SK-N-SH (cell line): ENCODE measurements at regions not wholly inside any gene's neighbourhood (a gene's known extent, or its start where the extent isn't known, plus 50 kb on each side); places are given as distances from the start of the nearest gene placed in this dataset.

Source experiments
- CTCF ChIA-PET: fragments of 300-600, 350-600 bp; formaldehyde crosslinking; extraction: SDS; loops from one replicate; lab custom pipeline; 2021; lab: Yijun Ruan, JAX
- POLR2A ChIA-PET: fragments of 350-600 bp; sonication (Branson Sonifier 250); formaldehyde crosslinking; extraction: SDS; loops from one replicate; lab custom pipeline; 2020; ENCODE audit warnings: antibody characterized with exemption, inconsistent platforms; lab: Yijun Ruan, JAX
- DNase-seq: peaks from one replicate; pipeline ENCODE4 v3.0.0; 2012
- H2AFZ ChIP-seq: fragments of 200-600 bp; sonication (generic); 2 replicates; pipeline ENCODE4 v1.8.1; 2016; ENCODE audit warnings: antibody characterized with exemption, mild to moderate bottlenecking, low read depth
- H3F3A ChIP-seq: fragments of 200-600 bp; sonication (generic); replicated peaks from 2 replicates; pipeline ENCODE3; 2016; ENCODE audit warnings: antibody characterized with exemption, mild to moderate bottlenecking; ENCODE audit not compliant: insufficient read depth
- H3K27ac ChIP-seq, 2 experiments: fragments of 200-500 bp in 1 of 2; fragments of 200-600 bp in 1 of 2; sonication (Bioruptor generic) in 1 of 2; sonication (generic), shearing (Covaris generic) in 1 of 2; 2 replicates each; pipeline versions ENCODE4 v1.5.1 to v1.6.1; 2014 to 2016; ENCODE audit warnings: low read depth in 2 of 2, inconsistent platforms in 1 of 2, low read length in 1 of 2, mild to moderate bottlenecking in 1 of 2, mixed read lengths in 1 of 2
- H3K27me3 ChIP-seq: fragments of 200-600 bp; sonication (generic), shearing (Covaris generic); 2 replicates; pipeline ENCODE4 v1.6.1; 2016; ENCODE audit warnings: mixed run types; ENCODE audit not compliant: insufficient read depth
- H3K36me3 ChIP-seq, 2 experiments: fragments of 200-500 bp in 1 of 2; fragments of 200-600 bp in 1 of 2; sonication (Bioruptor generic) in 1 of 2; sonication (generic) in 1 of 2; replicated peaks in 1 of 2; 2 replicates each; pipeline versions ENCODE3 to v1.5.1; 2014 to 2016; ENCODE audit warnings: low read length in 1 of 2, mild to moderate bottlenecking in 1 of 2; ENCODE audit not compliant: insufficient read depth in 2 of 2, control insufficient read depth in 1 of 2
- H3K4me1 ChIP-seq, 2 experiments: fragments of 200-500 bp in 1 of 2; fragments of 200-600 bp in 1 of 2; sonication (Bioruptor generic) in 1 of 2; sonication (generic), shearing (Covaris generic) in 1 of 2; 2 replicates each; pipeline versions ENCODE4 v1.5.1 to v1.6.1; 2014 to 2016; ENCODE audit warnings: low read depth in 1 of 2, low read length in 1 of 2, mixed run types in 1 of 2; ENCODE audit not compliant: insufficient read depth in 2 of 2, control insufficient read depth in 1 of 2
- H3K4me2 ChIP-seq: fragments of 200-600 bp; sonication (generic), shearing (Covaris generic); 2 replicates; pipeline ENCODE4 v1.6.1; 2017; ENCODE audit warnings: mixed run types
- H3K4me3 ChIP-seq, 2 experiments: fragments of 200-500 bp in 1 of 2; fragments of 200-600 bp in 1 of 2; sonication (Bioruptor generic) in 1 of 2; sonication (generic), shearing (Covaris generic) in 1 of 2; 2 replicates each; pipeline versions ENCODE4 v1.5.1 to v1.8.1; 2014 to 2016; ENCODE audit warnings: low read depth in 2 of 2, inconsistent platforms in 1 of 2, low read length in 1 of 2, mild to moderate bottlenecking in 1 of 2, mixed read lengths in 1 of 2, moderate library complexity in 1 of 2
- H3K79me2 ChIP-seq: fragments of 200-600 bp; sonication (generic); 2 replicates; pipeline ENCODE4 v1.8.1; 2017; ENCODE audit warnings: mild to moderate bottlenecking; ENCODE audit not compliant: insufficient read depth
- H3K9ac ChIP-seq: fragments of 200-600 bp; sonication (generic); 2 replicates; pipeline ENCODE4 v1.6.1; 2017; ENCODE audit warnings: mixed run types
- H3K9me2 ChIP-seq: fragments of 200-600 bp; sonication (generic); 2 replicates; pipeline ENCODE4 v1.6.1; 2017; ENCODE audit warnings: mixed run types
- H3K9me3 ChIP-seq: fragments of 200-600 bp; sonication (generic); 2 replicates; pipeline ENCODE4 v1.6.1; 2017; ENCODE audit warnings: mixed run types, mild to moderate bottlenecking, moderate library complexity
- H4K20me1 ChIP-seq: fragments of 200-600 bp; sonication (generic); 2 replicates; pipeline ENCODE4 v1.6.1; 2017; ENCODE audit warnings: mild to moderate bottlenecking, mixed run types; ENCODE audit not compliant: insufficient read depth
- CTCF ChIP-seq: fragments of 200-600 bp; sonication (generic); IDR thresholded peaks from 2 replicates; pipeline ENCODE4 v1.6.1; 2017; ENCODE audit warnings: antibody characterized with exemption, mild to moderate bottlenecking, moderate library complexity
- ELF1 ChIP-seq: IDR thresholded peaks from 2 replicates; pipeline ENCODE4 v1.4.0; 2012
- EZH2phosphoT487 ChIP-seq: fragments of 200-600 bp; sonication (generic); IDR thresholded peaks from 2 replicates; pipeline ENCODE4 v1.6.1; 2017; ENCODE audit warnings: low read depth, mixed run types, mild to moderate bottlenecking, antibody characterized with exemption, moderate library complexity, borderline replicate concordance
- FOXM1 ChIP-seq: IDR thresholded peaks from 2 replicates; pipeline ENCODE4 v1.4.0; 2012; ENCODE audit warnings: low read depth, mild to moderate bottlenecking
- GATA2 ChIP-seq: sonication (generic); formaldehyde crosslinking; IDR thresholded peaks from 2 replicates; pipeline ENCODE4 v1.5.0; 2020; ENCODE audit warnings: mild to moderate bottlenecking, missing genetic modification reagents
- MAX ChIP-seq: IDR thresholded peaks from 2 replicates; pipeline ENCODE4 v1.4.0; 2012; ENCODE audit warnings: low read depth
- MEF2A ChIP-seq: IDR thresholded peaks from 2 replicates; pipeline ENCODE4 v1.4.0; 2012; ENCODE audit warnings: low read depth, borderline replicate concordance
- NFIC ChIP-seq: IDR thresholded peaks from 2 replicates; pipeline ENCODE4 v1.4.0; 2012; ENCODE audit warnings: borderline replicate concordance
- POLR2AphosphoS5 ChIP-seq: IDR thresholded peaks from 2 replicates; pipeline ENCODE4 v1.6.1; 2012; ENCODE audit warnings: low read depth, low read length
- RAD21 ChIP-seq: IDR thresholded peaks from 2 replicates; pipeline ENCODE4 v1.6.1; 2012; ENCODE audit warnings: mild to moderate bottlenecking, low read length
- REST ChIP-seq: IDR thresholded peaks from 2 replicates; pipeline ENCODE4 v1.6.1; 2012; ENCODE audit warnings: mild to moderate bottlenecking, low read depth, low read length, moderate library complexity
- RFX5 ChIP-seq: IDR thresholded peaks from 2 replicates; pipeline ENCODE4 v1.6.1; 2012; ENCODE audit warnings: mild to moderate bottlenecking, improper control_type of control experiment, low read length
- SIN3A ChIP-seq: IDR thresholded peaks from 2 replicates; pipeline ENCODE4 v1.6.1; 2012; ENCODE audit warnings: low read depth, mild to moderate bottlenecking, low read length, moderate library complexity, borderline replicate concordance
- SMC3 ChIP-seq: IDR thresholded peaks from 2 replicates; pipeline ENCODE4 v1.6.1; 2012; ENCODE audit warnings: low read depth, low read length, improper control_type of control experiment
- TCF12 ChIP-seq: IDR thresholded peaks from 2 replicates; pipeline ENCODE4 v1.4.0; 2012
- TEAD4 ChIP-seq: IDR thresholded peaks from 2 replicates; pipeline ENCODE4 v1.4.0; 2012; ENCODE audit warnings: mild to moderate bottlenecking, borderline replicate concordance; ENCODE audit not compliant: insufficient read depth
- YY1 ChIP-seq: IDR thresholded peaks from 2 replicates; pipeline ENCODE4 v1.4.0; 2012; ENCODE audit warnings: low read depth, mild to moderate bottlenecking
- WGBS: methylation state at CpG from one replicate; pipeline ENCODE4 v1.1.6; 2017; ENCODE audit warnings: low lambda C conversion rate; 5-methylcytosine and 5-hydroxymethylcytosine counted together
- TF ChIP-seq, protein P1 (sequence below): fragments of 150-350 bp; IDR thresholded peaks from 2 replicates; pipeline ENCODE4 v1.6.1; 2017; ENCODE audit warnings: antibody characterized with exemption, low read length, low read depth, borderline replicate concordance
- TF ChIP-seq, protein P2 (sequence below): fragments of 150-350 bp; IDR thresholded peaks from 2 replicates; pipeline ENCODE4 v1.6.1; 2016; ENCODE audit warnings: mild to moderate bottlenecking, low read depth, low read length

DNA sequence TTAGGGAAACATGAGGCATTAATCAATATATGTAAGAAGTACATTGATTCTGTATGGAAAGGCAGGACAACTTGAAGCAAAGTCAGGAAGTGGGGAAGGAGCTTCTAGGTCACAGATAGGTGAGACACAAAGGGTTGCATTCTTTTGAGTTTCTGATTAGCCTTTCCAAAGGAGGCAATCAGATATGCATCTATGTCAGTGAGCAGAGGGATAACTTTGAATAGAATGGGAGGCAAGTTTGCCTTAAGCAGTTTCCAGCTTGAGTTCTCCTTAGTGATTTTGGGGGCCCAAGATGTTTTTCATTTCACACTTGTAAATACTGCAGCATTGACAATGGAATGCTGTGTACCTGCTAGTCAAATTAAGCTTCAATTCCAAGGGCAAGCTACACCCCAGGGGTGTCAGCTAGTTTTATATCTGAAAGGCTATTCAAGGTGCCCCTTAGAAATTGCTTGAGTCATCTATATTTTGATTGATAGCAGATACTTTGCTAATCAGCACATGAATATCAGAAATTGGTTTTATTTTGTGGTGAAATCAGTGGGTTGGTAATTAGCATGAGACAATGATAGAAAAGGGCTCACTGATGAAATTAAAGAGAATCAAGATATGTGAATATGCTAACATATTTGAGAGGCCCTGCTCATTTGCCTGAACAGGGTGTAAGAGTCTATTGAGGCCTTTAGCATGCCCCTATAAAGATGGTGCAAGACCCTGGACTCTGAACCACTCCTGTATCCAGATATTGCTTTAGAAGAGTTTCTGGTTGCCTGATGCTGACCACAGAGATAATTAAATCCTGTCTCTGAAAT is 131.5 kb downstream of the TMEM17 start:
- Histone ChIP-seq H3K4me2 (no peak overlapping the region), H3K79me2 (no peaks in the 10 kb centered on the region), H3K9me3 (no peaks in the 10 kb centered on the region), H4K20me1 (no peaks in the 10 kb centered on the region), H3K4me3 (no peak overlapping the region), H3K27me3 (no peaks in the 10 kb centered on the region), H3K9me2 (no peaks in the 10 kb centered on the region), H3K27ac (no peak overlapping the region), H2AFZ (no peak overlapping the region), H3F3A (no peaks in the 10 kb centered on the region), H3K9ac (no peak overlapping the region), H3K4me1 (peaks cover 0 to 8% of the 10 kb centered on the region in 2 experiments; a peak in 1 of 4 replicates), H3K36me3 (no peaks in the 10 kb centered on the region)
- no peak for TF ChIP-seq SIN3A
- TF ChIP-seq RFX5: no peak
- no peak for TF ChIP-seq GATA2 (CRISPR knock-in tag)
- TF ChIP-seq, protein P1, sequence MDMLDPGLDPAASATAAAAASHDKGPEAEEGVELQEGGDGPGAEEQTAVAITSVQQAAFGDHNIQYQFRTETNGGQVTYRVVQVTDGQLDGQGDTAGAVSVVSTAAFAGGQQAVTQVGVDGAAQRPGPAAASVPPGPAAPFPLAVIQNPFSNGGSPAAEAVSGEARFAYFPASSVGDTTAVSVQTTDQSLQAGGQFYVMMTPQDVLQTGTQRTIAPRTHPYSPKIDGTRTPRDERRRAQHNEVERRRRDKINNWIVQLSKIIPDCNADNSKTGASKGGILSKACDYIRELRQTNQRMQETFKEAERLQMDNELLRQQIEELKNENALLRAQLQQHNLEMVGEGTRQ: no peak
- TF ChIP-seq, protein P2, sequence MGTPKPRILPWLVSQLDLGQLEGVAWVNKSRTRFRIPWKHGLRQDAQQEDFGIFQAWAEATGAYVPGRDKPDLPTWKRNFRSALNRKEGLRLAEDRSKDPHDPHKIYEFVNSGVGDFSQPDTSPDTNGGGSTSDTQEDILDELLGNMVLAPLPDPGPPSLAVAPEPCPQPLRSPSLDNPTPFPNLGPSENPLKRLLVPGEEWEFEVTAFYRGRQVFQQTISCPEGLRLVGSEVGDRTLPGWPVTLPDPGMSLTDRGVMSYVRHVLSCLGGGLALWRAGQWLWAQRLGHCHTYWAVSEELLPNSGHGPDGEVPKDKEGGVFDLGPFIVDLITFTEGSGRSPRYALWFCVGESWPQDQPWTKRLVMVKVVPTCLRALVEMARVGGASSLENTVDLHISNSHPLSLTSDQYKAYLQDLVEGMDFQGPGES: no peak
- no peak for TF ChIP-seq MAX
- CTCF ChIA-PET: no interaction called here
- POLR2A ChIA-PET: no interaction called here
- DNase-seq: no peak

DNA sequence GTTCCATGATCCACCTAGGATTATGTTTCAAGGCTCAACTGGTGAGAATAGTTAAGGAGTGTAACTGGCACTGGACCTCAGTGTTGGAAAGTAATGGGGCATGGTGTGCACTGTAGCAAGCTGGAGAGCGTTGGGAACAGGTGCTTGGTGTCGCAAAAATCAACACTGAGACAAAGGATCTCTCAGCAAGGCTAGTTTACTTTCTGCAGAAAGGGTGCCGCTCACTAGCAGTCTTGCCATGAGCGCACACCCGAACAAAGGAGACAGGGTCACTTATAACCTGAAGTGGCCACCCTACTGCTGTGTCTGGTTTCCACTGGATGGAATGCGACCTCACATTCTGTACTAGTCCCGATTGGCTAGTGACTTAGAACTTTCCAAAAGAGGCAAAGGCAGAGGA is 133.2 kb downstream of the TMEM17 start:
- Histone ChIP-seq H3K4me3 (no peak overlapping the region), H4K20me1 (no peaks in the 10 kb centered on the region), H3F3A (no peaks in the 10 kb centered on the region), H3K4me1 (peaks cover 0 to 9% of the 10 kb centered on the region in 2 experiments; a peak in 1 of 4 replicates), H3K27me3 (no peaks in the 10 kb centered on the region), H2AFZ (no peak overlapping the region), H3K9me3 (no peaks in the 10 kb centered on the region), H3K9ac (no peak overlapping the region), H3K9me2 (no peaks in the 10 kb centered on the region), H3K36me3 (no peaks in the 10 kb centered on the region), H3K27ac (no peak overlapping the region), H3K79me2 (no peaks in the 10 kb centered on the region), H3K4me2 (no peak overlapping the region)
- ChIA-PET CTCF (no interaction called here), POLR2A (no interaction called here)
- TF ChIP-seq POLR2AphosphoS5 (no peak), MEF2A (no peak), REST (no peak), FOXM1 (no peak), CTCF (no peak), EZH2phosphoT487 (no peak), TEAD4 (no peak), YY1 (no peak), NFIC (no peak), SMC3 (no peak), ELF1 (no peak), RAD21 (no peak), TCF12 (no peak)
- TF ChIP-seq, protein P1: no peak
- 61% methylated on average over 7 of the region's 7 CpGs for WGBS
- no peak for DNase-seq
